Activated CD4-positive, alpha-beta T cell treated with anti-CD3 and anti-CD28 coated beads, Interleukin-2, amount 10 ng/mL, durations not matched to agents 7 days and 5 days (primary cell): ENCODE measurements at regions not wholly inside any gene's neighbourhood (a gene's known extent, or its start where the extent isn't known, plus 50 kb on each side); places are given as distances from the start of the nearest gene placed in this dataset.

ENCODE experiments used
- CTCF ChIA-PET: fragments of 350-600 bp; sonication (Branson Sonifier 250); formaldehyde crosslinking; loops from one replicate; lab custom pipeline; 2021; ENCODE audit warnings: antibody characterized with exemption; lab: Charles Lee
- POLR2A ChIA-PET: fragments of 350-600 bp; sonication (Branson Sonifier 250); formaldehyde crosslinking; loops from one replicate; lab custom pipeline; 2021; ENCODE audit warnings: antibody characterized with exemption; lab: Charles Lee
- DNase-seq: peaks from one replicate; pipeline ENCODE4 v3.0.0-alpha.2; 2020
- H3K27ac Mint-ChIP-seq: one replicate; pipeline ENCODE4 v1.8.0; 2021; ENCODE audit warnings: mild to moderate bottlenecking, moderate library complexity, mixed read lengths
- H3K27me3 Mint-ChIP-seq: one replicate; pipeline ENCODE4 v1.8.0; 2021; ENCODE audit warnings: mixed read lengths
- H3K36me3 Mint-ChIP-seq: one replicate; pipeline ENCODE4 v1.8.0; 2021; ENCODE audit warnings: low read depth, mixed read lengths
- H3K4me1 Mint-ChIP-seq: one replicate; pipeline ENCODE4 v1.8.0; 2021; ENCODE audit warnings: mixed read lengths
- H3K4me3 Mint-ChIP-seq: one replicate; pipeline ENCODE4 v1.8.0; 2021; ENCODE audit warnings: mild to moderate bottlenecking, moderate library complexity, mixed read lengths
- H3K9me3 Mint-ChIP-seq: one replicate; pipeline ENCODE4 v1.8.0; 2021; ENCODE audit warnings: mixed read lengths

- ChIA-PET CTCF (no interaction called here), POLR2A (no interaction called here)
- Mint-ChIP-seq H3K4me3 (no peak overlapping the region), H3K9me3 (no peaks in the 10 kb centered on the region), H3K27me3 (peaks cover 16% of the 10 kb centered on the region), H3K4me1 (no peaks in the 10 kb centered on the region), H3K36me3 (no peaks in the 10 kb centered on the region), H3K27ac (no peak overlapping the region)
- DNase-seq = no peak
Measured at GRCh38 chr17:55652114-55652823, 70.4 kb downstream of the TMEM100 start.

GRCh38 chr17:55649957-55650597, 72.6 kb downstream of the TMEM100 start:
- H3K4me1 Mint-ChIP-seq = no peaks in the 10 kb centered on the region
- ChIA-PET CTCF (no interaction called here), POLR2A (no interaction called here)
- no peak overlapping the region for H3K4me3 Mint-ChIP-seq
- H3K9me3 Mint-ChIP-seq = no peaks in the 10 kb centered on the region
- no peak for DNase-seq
- H3K36me3 Mint-ChIP-seq = no peaks in the 10 kb centered on the region
- H3K27ac Mint-ChIP-seq = no peak overlapping the region
- H3K27me3 Mint-ChIP-seq = peaks cover 18% of the 10 kb centered on the region

- peaks cover 20% of the 10 kb centered on the region for H3K27me3 Mint-ChIP-seq
- no peaks in the 10 kb centered on the region for H3K36me3 Mint-ChIP-seq
- ChIA-PET POLR2A (no interaction called here), CTCF (no interaction called here)
- H3K9me3 Mint-ChIP-seq = no peaks in the 10 kb centered on the region
- H3K4me1 Mint-ChIP-seq = peaks cover 1% of the 10 kb centered on the region
- DNase-seq = no peak
- H3K4me3 Mint-ChIP-seq = no peak overlapping the region
- no peak overlapping the region for H3K27ac Mint-ChIP-seq
Measured at GRCh38 chr17:55648086-55648485, 74.6 kb downstream of the TMEM100 start.

DNA sequence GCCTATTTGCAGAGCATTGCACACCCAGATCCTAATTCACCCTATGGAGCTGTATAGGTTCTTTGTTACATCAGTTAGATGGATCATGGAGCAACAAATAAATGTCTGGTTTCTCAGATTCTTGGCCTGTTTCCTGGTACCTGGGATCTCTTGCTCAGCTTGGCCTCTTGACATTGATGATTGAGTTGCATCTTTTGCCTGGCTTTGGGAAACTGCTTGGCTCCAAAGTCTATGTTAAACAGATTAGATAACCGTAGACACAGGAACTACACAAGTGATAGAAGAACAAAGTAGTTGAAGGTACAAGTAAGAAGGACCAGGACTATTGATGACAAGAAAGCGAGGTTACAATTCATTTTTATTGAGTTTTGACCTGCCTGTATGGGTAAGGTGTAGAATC, 77.3 kb downstream of the TMEM100 start:
- no peaks in the 10 kb centered on the region for H3K9me3 Mint-ChIP-seq
- H3K36me3 Mint-ChIP-seq = no peaks in the 10 kb centered on the region
- CTCF ChIA-PET = no interaction called here

GRCh38 chr17:55644346-55644745, 78.3 kb downstream of the TMEM100 start:
- POLR2A ChIA-PET = no interaction called here
- Mint-ChIP-seq H3K27ac (no peak overlapping the region), H3K4me1 (peaks cover 7% of the 10 kb centered on the region), H3K9me3 (no peaks in the 10 kb centered on the region), H3K36me3 (no peaks in the 10 kb centered on the region), H3K4me3 (no peak overlapping the region), H3K27me3 (peaks cover 14% of the 10 kb centered on the region)
- DNase-seq = no peak
- CTCF ChIA-PET = no interaction called here

More for the DNA sequence above, 77.3 kb downstream of the TMEM100 start:
- no peak overlapping the region for H3K4me3 Mint-ChIP-seq
- POLR2A ChIA-PET = no interaction called here
- DNase-seq = no peak
- H3K4me1 Mint-ChIP-seq = peaks cover 7% of the 10 kb centered on the region
- peaks cover 18% of the 10 kb centered on the region for H3K27me3 Mint-ChIP-seq
- no peak overlapping the region for H3K27ac Mint-ChIP-seq

GRCh38 chr17:55642741-55643140, 79.9 kb downstream of the TMEM100 start:
- ChIA-PET CTCF (no interaction called here), POLR2A (no interaction called here)
- Mint-ChIP-seq H3K4me1 (peaks cover 7% of the 10 kb centered on the region), H3K27ac (no peak overlapping the region), H3K9me3 (no peaks in the 10 kb centered on the region), H3K27me3 (peaks cover 8% of the 10 kb centered on the region), H3K4me3 (no peak overlapping the region), H3K36me3 (no peaks in the 10 kb centered on the region)
- DNase-seq = no peak

GRCh38 chr17:55641676-55642081, 81.0 kb downstream of the TMEM100 start:
- ChIA-PET POLR2A (no interaction called here), CTCF (no interaction called here)
- DNase-seq = peak; percentile 44
- peaks cover 7% of the 10 kb centered on the region for H3K4me1 Mint-ChIP-seq
- no peaks in the 10 kb centered on the region for H3K36me3 Mint-ChIP-seq
- H3K4me3 Mint-ChIP-seq = no peak overlapping the region
- H3K27me3 Mint-ChIP-seq = peaks cover 5% of the 10 kb centered on the region
- no peaks in the 10 kb centered on the region for H3K9me3 Mint-ChIP-seq
- no peak overlapping the region for H3K27ac Mint-ChIP-seq

GRCh38 chr17:55639096-55639495, 83.6 kb downstream of the TMEM100 start:
- ChIA-PET CTCF (no interaction called here), POLR2A (no interaction called here)
- no peaks in the 10 kb centered on the region for H3K36me3 Mint-ChIP-seq

DNA sequence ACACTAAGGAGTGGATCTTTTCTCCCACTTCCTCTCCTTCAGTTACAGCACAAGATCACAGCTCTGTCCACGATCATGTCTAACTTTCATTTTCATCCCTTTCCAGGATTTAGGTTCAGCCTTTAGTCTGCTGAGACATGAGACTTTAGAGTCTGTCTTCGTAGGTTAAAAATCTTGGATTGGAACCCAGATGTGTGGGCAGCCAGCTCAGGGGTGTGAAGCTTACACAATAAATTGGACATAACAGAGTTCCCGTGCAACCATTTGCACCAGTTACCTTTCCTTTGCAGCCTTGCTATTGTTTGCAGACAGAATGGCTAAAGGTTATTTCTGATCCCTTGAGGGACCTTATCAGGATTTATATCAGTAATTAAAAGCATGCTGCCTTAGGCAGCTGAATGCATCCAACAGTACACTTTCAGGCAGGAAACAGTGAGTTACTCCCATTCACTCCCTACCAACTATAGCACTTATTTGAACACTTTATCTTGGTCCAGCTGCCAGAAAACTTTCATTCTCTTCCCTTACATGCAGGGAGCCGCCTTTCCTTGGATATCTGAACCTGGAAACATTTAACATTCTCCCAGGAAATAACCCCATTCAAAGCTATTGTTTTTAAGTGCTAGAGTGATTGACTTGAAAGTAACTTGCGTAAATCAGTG, 87.3 kb downstream of the TMEM100 start:
- ChIA-PET POLR2A (no interaction called here), CTCF (interaction anchor here (0.7 to 1.6 kb wide), 3 partner anchors 31 to 173 kb away, joined by 3 read pairs; no protein-coding TSS in a partner anchor)
- H3K9me3 Mint-ChIP-seq = no peaks in the 10 kb centered on the region
- peaks cover 2% of the 10 kb centered on the region for H3K4me1 Mint-ChIP-seq
- H3K4me3 Mint-ChIP-seq = no peak overlapping the region
- DNase-seq = no peak
- H3K27ac Mint-ChIP-seq = no peak overlapping the region
- H3K27me3 Mint-ChIP-seq = peaks cover 16% of the 10 kb centered on the region
- H3K36me3 Mint-ChIP-seq = no peaks in the 10 kb centered on the region

More at GRCh38 chr17:55639096-55639495, 83.6 kb downstream of the TMEM100 start:
- Mint-ChIP-seq H3K4me3 (no peak overlapping the region), H3K27me3 (peaks cover 11% of the 10 kb centered on the region), H3K27ac (no peak overlapping the region), H3K4me1 (peaks cover 9% of the 10 kb centered on the region), H3K9me3 (no peaks in the 10 kb centered on the region)
- DNase-seq = no peak

DNA sequence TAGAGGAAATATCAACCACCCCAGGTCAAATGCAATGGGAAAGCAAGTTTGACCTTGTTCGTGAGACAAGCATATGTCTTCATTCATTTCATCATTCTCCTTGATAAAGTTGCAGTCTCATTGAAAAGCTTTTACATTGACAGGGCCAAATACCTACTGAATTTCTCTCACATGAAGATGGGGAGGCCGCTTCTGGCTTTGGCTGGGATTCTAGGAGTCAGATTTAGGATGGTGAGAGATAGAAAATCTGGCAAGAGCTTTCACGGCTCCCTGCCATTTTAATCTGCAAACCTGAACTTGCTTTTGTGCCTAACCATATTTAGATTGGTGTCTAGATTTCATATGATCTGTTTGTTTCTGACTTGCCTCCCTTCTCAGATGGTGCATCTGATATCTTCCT, 88.0 kb downstream of the TMEM100 start:
- H3K27ac Mint-ChIP-seq = no peak overlapping the region
- H3K4me3 Mint-ChIP-seq = no peak overlapping the region
- POLR2A ChIA-PET = no interaction called here
- no peaks in the 10 kb centered on the region for H3K9me3 Mint-ChIP-seq
- CTCF ChIA-PET = no interaction called here
- no peaks in the 10 kb centered on the region for H3K36me3 Mint-ChIP-seq
- H3K4me1 Mint-ChIP-seq = peaks cover 2% of the 10 kb centered on the region
- no peak for DNase-seq
- peaks cover 20% of the 10 kb centered on the region for H3K27me3 Mint-ChIP-seq

- no peak for DNase-seq
- ChIA-PET POLR2A (no interaction called here), CTCF (no interaction called here)
- Mint-ChIP-seq H3K9me3 (no peaks in the 10 kb centered on the region), H3K36me3 (no peaks in the 10 kb centered on the region), H3K27ac (no peak overlapping the region), H3K4me1 (peaks cover 2% of the 10 kb centered on the region), H3K27me3 (peaks cover 23% of the 10 kb centered on the region), H3K4me3 (no peak overlapping the region)
Measured at GRCh38 chr17:55632893-55633292, 89.8 kb downstream of the TMEM100 start.

DNA sequence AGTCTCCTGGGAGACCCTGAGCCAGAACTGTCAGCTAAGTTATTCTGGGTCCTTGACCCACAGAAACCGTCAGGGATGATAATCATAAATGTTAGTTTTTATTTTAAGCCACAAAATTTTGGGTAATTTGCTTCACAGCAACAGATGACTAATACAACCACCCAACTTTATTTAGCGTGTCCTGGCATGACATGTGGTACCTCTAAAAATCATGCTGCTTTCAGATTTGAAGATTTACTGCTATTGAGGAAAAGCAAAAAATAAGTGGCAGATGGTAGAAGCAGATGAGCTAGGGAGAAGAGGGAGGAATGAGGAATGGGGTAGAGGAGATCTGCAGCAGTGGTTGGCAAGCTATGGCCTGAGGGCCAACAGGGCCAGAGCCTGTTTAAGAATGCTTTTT, 90.4 kb downstream of the TMEM100 start:
- Mint-ChIP-seq H3K36me3 (no peaks in the 10 kb centered on the region), H3K9me3 (no peaks in the 10 kb centered on the region), H3K27ac (no peak overlapping the region), H3K4me1 (peaks cover 2% of the 10 kb centered on the region), H3K27me3 (peaks cover 23% of the 10 kb centered on the region), H3K4me3 (no peak overlapping the region)
- no peak for DNase-seq
- ChIA-PET CTCF (no interaction called here), POLR2A (no interaction called here)

- Mint-ChIP-seq H3K9me3 (no peaks in the 10 kb centered on the region), H3K4me1 (peaks cover 9% of the 10 kb centered on the region), H3K27ac (no peak overlapping the region), H3K4me3 (no peak overlapping the region), H3K27me3 (peaks cover 17% of the 10 kb centered on the region), H3K36me3 (no peaks in the 10 kb centered on the region)
- ChIA-PET CTCF (no interaction called here), POLR2A (no interaction called here)
- DNase-seq = no peak
Measured at GRCh38 chr17:55629995-55630394, 92.7 kb downstream of the TMEM100 start.
